NOMO-1 (cell line): ENCODE measurements at regions not wholly inside any gene's neighbourhood (a gene's known extent, or its start where the extent isn't known, plus 50 kb on each side); places are given as distances from the start of the nearest gene placed in this dataset.

Source experiments
- DNase-seq, 2 experiments: peaks; one replicate each; lab custom pipeline; 2025; ENCODE audit not compliant: unreplicated experiment in 2 of 2; lab: John Stamatoyannopoulos, UW

GRCh38 chr20:60124776-60125381, 166.7 kb downstream of the CDH26 start:
- DNase-seq = no peak

GRCh38 chr20:60125513-60125912, 167.3 kb downstream of the CDH26 start:
- no peak for DNase-seq

GRCh38 chr20:60126975-60127374, 168.8 kb downstream of the CDH26 start:
- DNase-seq = no peak

GRCh38 chr20:60131375-60131774, 173.2 kb downstream of the CDH26 start:
- peak; percentile 46 to 57 for DNase-seq

- DNase-seq = no peak
Observed at GRCh38 chr20:60132162-60132826, 174.1 kb downstream of the CDH26 start.

GRCh38 chr20:60132827-60133670, 174.8 kb downstream of the CDH26 start:
- DNase-seq = peak in 1 of 2 experiments; percentile 28

- no peak for DNase-seq
Observed at GRCh38 chr20:60135276-60135675, 177.1 kb downstream of the CDH26 start.

- DNase-seq = peak; percentile 64 to 85
Observed at GRCh38 chr20:60136645-60137401, 178.6 kb downstream of the CDH26 start.

- peak; percentile 55 to 73 for DNase-seq
Observed at GRCh38 chr20:60137657-60138245, 179.5 kb downstream of the CDH26 start.

GRCh38 chr20:60138256-60139220, 180.3 kb downstream of the CDH26 start:
- DNase-seq = peak; percentile 46 to 53

GRCh38 chr20:60139663-60140446, 181.6 kb downstream of the CDH26 start:
- no peak for DNase-seq

GRCh38 chr20:60142587-60142986, 184.4 kb downstream of the CDH26 start:
- DNase-seq = no peak

- no peak for DNase-seq
Observed at GRCh38 chr20:60143261-60143842, 185.1 kb downstream of the CDH26 start.

GRCh38 chr20:60144404-60144803, 186.2 kb downstream of the CDH26 start:
- DNase-seq = no peak

- no peak for DNase-seq
Observed at GRCh38 chr20:60144974-60145527, 186.8 kb downstream of the CDH26 start.

- DNase-seq = no peak
Observed at GRCh38 chr20:60147004-60147403, 188.8 kb downstream of the CDH26 start.

GRCh38 chr20:60148885-60149284, 190.7 kb downstream of the CDH26 start:
- no peak for DNase-seq

- no peak for DNase-seq
Observed at GRCh38 chr20:60152792-60153191, 194.6 kb downstream of the CDH26 start.
